IgD-negative memory B cell (primary cell): ENCODE measurements at regions not wholly inside any gene's neighbourhood (a gene's known extent, or its start where the extent isn't known, plus 50 kb on each side); places are given as distances from the start of the nearest gene placed in this dataset.
"Not testable (repeated sequence)": the region's sequence is repeated elsewhere in the genome, so short reads cannot be mapped to it uniquely, and the experiment has no call there.

ENCODE experiments used
- H3K27ac Mint-ChIP-seq, 3 donors: one replicate each; pipeline ENCODE4 v1.8.0; 2020 to 2022; ENCODE audit warnings: mild to moderate bottlenecking in 3 of 3, mixed read lengths in 3 of 3, moderate library complexity in 1 of 3
- H3K27me3 Mint-ChIP-seq: one replicate; pipeline ENCODE4 v1.8.0; 2021; ENCODE audit warnings: mixed read lengths
- H3K36me3 Mint-ChIP-seq: one replicate; pipeline ENCODE4 v1.8.0; 2020; ENCODE audit warnings: mild to moderate bottlenecking, mixed read lengths
- H3K4me1 Mint-ChIP-seq, 3 donors: one replicate each; pipeline ENCODE4 v1.8.0; 2020 to 2022; ENCODE audit warnings: mixed read lengths in 3 of 3, mild to moderate bottlenecking in 1 of 3
- H3K4me3 Mint-ChIP-seq, 4 donors: one replicate each; pipeline ENCODE4 v1.8.0; 2020 to 2022; ENCODE audit warnings: mild to moderate bottlenecking in 4 of 4, mixed read lengths in 4 of 4, moderate library complexity in 3 of 4
- H3K9me3 Mint-ChIP-seq, 3 donors: one replicate each; pipeline ENCODE4 v1.8.0; 2020 to 2021; ENCODE audit warnings: mixed read lengths in 3 of 3, mild to moderate bottlenecking in 1 of 3

DNA sequence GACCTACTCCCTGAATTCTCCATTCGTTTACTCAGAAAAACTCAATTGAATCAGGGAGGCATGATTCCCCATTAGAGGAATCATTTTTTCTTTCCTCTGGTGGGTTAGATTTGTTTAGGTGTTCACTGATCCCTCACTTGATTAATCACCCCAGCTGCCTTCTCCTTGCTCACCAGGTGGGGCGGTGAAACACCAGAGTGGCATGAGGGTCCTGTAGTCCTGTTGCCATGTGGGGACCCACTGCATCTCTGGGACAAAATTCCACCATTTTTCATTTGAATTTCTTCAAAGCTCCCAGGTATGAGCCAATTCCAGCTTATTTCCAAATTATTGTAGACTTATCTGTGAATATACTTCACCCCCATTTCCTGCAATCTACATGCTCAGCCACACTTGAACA, 462.7 kb upstream of the ZNF507 start:
- Mint-ChIP-seq H3K9me3 (peaks cover 0 to 13% (median 11%) of the 10 kb centered on the region in 3 donors), H3K27ac (no peak overlapping the region), H3K27me3 (no peaks in the 10 kb centered on the region), H3K36me3 (no peaks in the 10 kb centered on the region), H3K4me1 (no peaks in the 10 kb centered on the region), H3K4me3 (no peak overlapping the region)

GRCh38 chr19:31883296-31883990, 462.0 kb upstream of the ZNF507 start:
- Mint-ChIP-seq H3K27me3 (no peaks in the 10 kb centered on the region), H3K27ac (no peak overlapping the region), H3K9me3 (peaks cover 0 to 13% (median 8%) of the 10 kb centered on the region in 3 donors), H3K36me3 (no peaks in the 10 kb centered on the region), H3K4me3 (no peak overlapping the region), H3K4me1 (no peaks in the 10 kb centered on the region)

- Mint-ChIP-seq H3K36me3 (no peaks in the 10 kb centered on the region), H3K4me3 (no peak overlapping the region), H3K4me1 (no peaks in the 10 kb centered on the region), H3K27me3 (no peaks in the 10 kb centered on the region), H3K9me3 (peaks cover 0 to 10% (median 6%) of the 10 kb centered on the region in 3 donors), H3K27ac (peak overlapping the region in 1 of 3 donors; percentile 35)
Observed at GRCh38 chr19:31885280-31885853, 460.0 kb upstream of the ZNF507 start.

GRCh38 chr19:31890230-31890629, 455.2 kb upstream of the ZNF507 start:
- Mint-ChIP-seq H3K9me3 (peaks cover 1 to 18% (median 12%) of the 10 kb centered on the region in 3 donors), H3K4me3 (no peak overlapping the region), H3K27ac (no peak overlapping the region), H3K27me3 (no peaks in the 10 kb centered on the region), H3K36me3 (no peaks in the 10 kb centered on the region), H3K4me1 (no peaks in the 10 kb centered on the region)

GRCh38 chr19:31892060-31892459, 453.4 kb upstream of the ZNF507 start:
- Mint-ChIP-seq H3K36me3 (no peaks in the 10 kb centered on the region), H3K27ac (no peak overlapping the region), H3K27me3 (no peaks in the 10 kb centered on the region)

GRCh38 chr19:31893491-31893890, 451.9 kb upstream of the ZNF507 start:
- peaks cover 4 to 20% (median 9%) of the 10 kb centered on the region in 3 donors for H3K9me3 Mint-ChIP-seq
- not testable (repeated sequence) for H3K27ac Mint-ChIP-seq, H3K36me3 Mint-ChIP-seq, H3K4me3 Mint-ChIP-seq, H3K27me3 Mint-ChIP-seq, H3K4me1 Mint-ChIP-seq

More at GRCh38 chr19:31892060-31892459, 453.4 kb upstream of the ZNF507 start:
- no peaks in the 10 kb centered on the region for H3K4me1 Mint-ChIP-seq
- peaks cover 4 to 20% (median 9%) of the 10 kb centered on the region in 3 donors for H3K9me3 Mint-ChIP-seq
- H3K4me3 Mint-ChIP-seq: no peak overlapping the region

DNA sequence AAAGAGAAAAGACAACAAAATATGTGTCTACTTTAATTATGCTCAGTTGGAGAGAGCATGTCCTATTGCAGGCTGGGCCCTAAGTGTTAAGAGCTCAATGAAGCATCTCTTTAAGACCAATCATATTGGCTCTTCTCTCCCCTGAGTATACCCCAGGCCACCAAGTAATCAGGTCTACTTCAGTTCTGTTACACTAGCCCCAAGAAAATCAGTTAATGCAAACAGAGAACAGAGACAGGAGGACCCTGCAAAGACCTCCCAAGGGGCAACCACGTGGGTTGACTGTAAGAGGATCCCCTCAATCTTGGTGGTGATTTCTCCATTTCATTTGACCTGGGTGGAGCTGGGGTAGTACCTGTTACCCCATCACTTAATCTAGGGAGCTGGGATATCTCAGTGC, 451.0 kb upstream of the ZNF507 start:
- Mint-ChIP-seq H3K27me3 (no peaks in the 10 kb centered on the region), H3K4me1 (no peaks in the 10 kb centered on the region), H3K27ac (no peak overlapping the region), H3K4me3 (no peak overlapping the region), H3K9me3 (peaks cover 4 to 20% (median 9%) of the 10 kb centered on the region in 3 donors), H3K36me3 (no peaks in the 10 kb centered on the region)

- peaks cover 6 to 24% (median 9%) of the 10 kb centered on the region in 3 donors for H3K9me3 Mint-ChIP-seq
- H3K4me1 Mint-ChIP-seq: no peaks in the 10 kb centered on the region
- no peak overlapping the region for H3K27ac Mint-ChIP-seq
- no peak overlapping the region for H3K4me3 Mint-ChIP-seq
- H3K27me3 Mint-ChIP-seq: no peaks in the 10 kb centered on the region
- H3K36me3 Mint-ChIP-seq: no peaks in the 10 kb centered on the region
Observed at GRCh38 chr19:31897292-31897691, 448.1 kb upstream of the ZNF507 start.

DNA sequence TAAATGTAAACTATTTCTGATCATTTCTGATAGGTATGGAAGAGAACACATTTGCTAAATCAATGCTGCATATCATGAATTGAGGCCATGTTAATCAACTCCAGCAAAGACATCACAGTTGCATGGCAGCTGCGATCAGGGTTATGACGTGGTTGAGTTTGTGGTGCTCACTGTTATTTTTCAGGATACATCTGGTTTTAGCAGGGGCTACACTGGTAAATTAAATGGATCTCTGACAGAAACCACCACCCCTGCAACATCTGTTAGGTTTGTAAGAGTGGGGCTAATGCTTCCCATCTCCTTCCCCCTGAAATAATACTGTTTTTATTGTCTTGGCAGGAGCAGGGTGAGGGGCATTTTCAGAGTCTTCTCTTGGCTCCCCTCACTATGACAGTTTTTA, 444.4 kb upstream of the ZNF507 start:
- Mint-ChIP-seq H3K4me1 (peaks cover 0 to 3% (median 0%) of the 10 kb centered on the region in 3 donors), H3K36me3 (no peaks in the 10 kb centered on the region), H3K27me3 (no peaks in the 10 kb centered on the region), H3K27ac (no peak overlapping the region), H3K4me3 (no peak overlapping the region), H3K9me3 (peaks cover 2 to 12% (median 6%) of the 10 kb centered on the region in 3 donors)

DNA sequence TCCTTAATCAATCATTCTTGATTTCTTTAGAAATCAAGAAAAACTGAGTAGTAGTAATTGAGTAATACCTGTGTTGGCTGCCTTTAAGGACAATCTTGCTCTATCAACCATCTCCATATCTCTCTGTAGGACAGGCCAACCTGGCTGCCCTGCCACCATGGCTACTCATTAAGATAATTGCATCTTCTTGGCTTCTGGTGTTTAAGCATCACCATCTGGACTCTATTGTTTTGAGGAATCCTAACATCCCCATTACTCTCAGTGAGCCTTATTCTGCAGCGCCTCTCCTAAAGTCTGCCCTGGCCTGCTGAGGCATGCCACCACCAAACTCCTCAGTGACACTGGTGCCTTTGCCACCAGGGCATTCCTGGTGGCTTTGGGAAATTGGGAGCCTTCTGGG, 442.6 kb upstream of the ZNF507 start:
- H3K4me3 Mint-ChIP-seq: no peak overlapping the region
- no peaks in the 10 kb centered on the region for H3K27me3 Mint-ChIP-seq

GRCh38 chr19:31903979-31904378, 441.4 kb upstream of the ZNF507 start:
- no peak overlapping the region for H3K27ac Mint-ChIP-seq
- H3K27me3 Mint-ChIP-seq: no peaks in the 10 kb centered on the region
- H3K4me3 Mint-ChIP-seq: peak overlapping the region in 1 of 4 donors; percentile 61
- peaks cover 2 to 13% (median 4%) of the 10 kb centered on the region in 3 donors for H3K9me3 Mint-ChIP-seq
- peaks cover 0 to 3% (median 0%) of the 10 kb centered on the region in 3 donors for H3K4me1 Mint-ChIP-seq
- no peaks in the 10 kb centered on the region for H3K36me3 Mint-ChIP-seq

More for the DNA sequence above, 442.6 kb upstream of the ZNF507 start:
- Mint-ChIP-seq H3K9me3 (peaks cover 2 to 13% (median 4%) of the 10 kb centered on the region in 3 donors), H3K27ac (no peak overlapping the region), H3K36me3 (no peaks in the 10 kb centered on the region), H3K4me1 (peaks cover 0 to 3% (median 0%) of the 10 kb centered on the region in 3 donors)

GRCh38 chr19:31906111-31906871, 439.1 kb upstream of the ZNF507 start:
- H3K27me3 Mint-ChIP-seq: no peaks in the 10 kb centered on the region
- no peak overlapping the region for H3K4me3 Mint-ChIP-seq

GRCh38 chr19:31907661-31908060, 437.7 kb upstream of the ZNF507 start:
- H3K9me3 Mint-ChIP-seq: peaks cover 0 to 6% (median 2%) of the 10 kb centered on the region in 3 donors
- no peak overlapping the region for H3K27ac Mint-ChIP-seq
- H3K27me3 Mint-ChIP-seq: no peaks in the 10 kb centered on the region
- H3K4me1 Mint-ChIP-seq: peaks cover 0 to 4% (median 0%) of the 10 kb centered on the region in 3 donors
- no peak overlapping the region for H3K4me3 Mint-ChIP-seq
- no peaks in the 10 kb centered on the region for H3K36me3 Mint-ChIP-seq

More at GRCh38 chr19:31906111-31906871, 439.1 kb upstream of the ZNF507 start:
- H3K27ac Mint-ChIP-seq: no peak overlapping the region
- peaks cover 0 to 6% (median 2%) of the 10 kb centered on the region in 3 donors for H3K9me3 Mint-ChIP-seq
- H3K36me3 Mint-ChIP-seq: no peaks in the 10 kb centered on the region
- H3K4me1 Mint-ChIP-seq: peaks cover 0 to 4% (median 0%) of the 10 kb centered on the region in 3 donors

DNA sequence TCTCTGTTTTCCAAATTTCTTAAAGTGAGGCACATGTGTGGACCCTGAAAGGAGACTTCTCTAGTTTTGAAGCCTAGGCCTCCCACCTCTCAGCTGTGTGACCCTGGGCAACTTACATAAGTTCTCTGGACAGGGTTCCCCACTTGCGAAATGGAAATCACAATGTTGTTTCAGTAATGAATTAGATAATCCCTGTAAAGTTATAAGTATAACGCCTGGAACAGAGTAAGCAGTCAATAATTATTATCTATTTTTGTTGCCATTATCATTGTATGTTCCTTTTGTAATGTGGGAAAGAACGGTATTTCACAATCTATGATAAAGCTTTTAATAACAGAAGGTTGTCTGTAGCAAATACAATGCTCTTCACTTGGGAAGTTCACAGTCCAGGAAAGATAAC, 437.3 kb upstream of the ZNF507 start:
- Mint-ChIP-seq H3K36me3 (no peaks in the 10 kb centered on the region), H3K9me3 (peaks cover 0 to 6% (median 2%) of the 10 kb centered on the region in 3 donors), H3K4me3 (no peak overlapping the region), H3K27ac (no peak overlapping the region), H3K4me1 (peaks cover 0 to 4% (median 0%) of the 10 kb centered on the region in 3 donors), H3K27me3 (no peaks in the 10 kb centered on the region)
